Cardiac fibroblast (primary cell): ENCODE measurements at regions not wholly inside any gene's neighbourhood (a gene's known extent, or its start where the extent isn't known, plus 50 kb on each side); places are given as distances from the start of the nearest gene placed in this dataset.
A peak's percentile ranks its signal among the peaks of the same experiment; 100 is the strongest.
"Not testable (repeated sequence)": the region's sequence is repeated elsewhere in the genome, so short reads cannot be mapped to it uniquely, and the experiment has no call there.

Experiments used
- DNase-seq, 2 donors: peaks; one replicate each; pipeline versions ENCODE4 v3.0.0 to v3.0.0-alpha.2; 2010; ENCODE audit warnings: low read depth in 2 of 2
- H3K4me3 ChIP-seq, 2 donors: replicated peaks in 1 of 2; 1 replicate in 1 of 2; 2 replicates in 1 of 2; pipeline ENCODE4 v1.5.1; 2011; ENCODE audit warnings: low read depth in 2 of 2, low read length in 2 of 2, mild to moderate bottlenecking in 2 of 2, moderate library complexity in 1 of 2
- TF ChIP-seq, protein P1 (sequence below): IDR thresholded peaks from one replicate; pipeline ENCODE4 v1.5.1; 2011; ENCODE audit warnings: low read depth, mild to moderate bottlenecking, low read length, inconsistent platforms

GRCh38 chrX:3516051-3516541 lies 169.6 kb upstream of the MXRA5 start:
- TF ChIP-seq, protein P1, sequence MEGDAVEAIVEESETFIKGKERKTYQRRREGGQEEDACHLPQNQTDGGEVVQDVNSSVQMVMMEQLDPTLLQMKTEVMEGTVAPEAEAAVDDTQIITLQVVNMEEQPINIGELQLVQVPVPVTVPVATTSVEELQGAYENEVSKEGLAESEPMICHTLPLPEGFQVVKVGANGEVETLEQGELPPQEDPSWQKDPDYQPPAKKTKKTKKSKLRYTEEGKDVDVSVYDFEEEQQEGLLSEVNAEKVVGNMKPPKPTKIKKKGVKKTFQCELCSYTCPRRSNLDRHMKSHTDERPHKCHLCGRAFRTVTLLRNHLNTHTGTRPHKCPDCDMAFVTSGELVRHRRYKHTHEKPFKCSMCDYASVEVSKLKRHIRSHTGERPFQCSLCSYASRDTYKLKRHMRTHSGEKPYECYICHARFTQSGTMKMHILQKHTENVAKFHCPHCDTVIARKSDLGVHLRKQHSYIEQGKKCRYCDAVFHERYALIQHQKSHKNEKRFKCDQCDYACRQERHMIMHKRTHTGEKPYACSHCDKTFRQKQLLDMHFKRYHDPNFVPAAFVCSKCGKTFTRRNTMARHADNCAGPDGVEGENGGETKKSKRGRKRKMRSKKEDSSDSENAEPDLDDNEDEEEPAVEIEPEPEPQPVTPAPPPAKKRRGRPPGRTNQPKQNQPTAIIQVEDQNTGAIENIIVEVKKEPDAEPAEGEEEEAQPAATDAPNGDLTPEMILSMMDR, result no peak
- DNase-seq, result peak; percentile 61 to 65
- H3K4me3 ChIP-seq, result no peak overlapping the region

DNA sequence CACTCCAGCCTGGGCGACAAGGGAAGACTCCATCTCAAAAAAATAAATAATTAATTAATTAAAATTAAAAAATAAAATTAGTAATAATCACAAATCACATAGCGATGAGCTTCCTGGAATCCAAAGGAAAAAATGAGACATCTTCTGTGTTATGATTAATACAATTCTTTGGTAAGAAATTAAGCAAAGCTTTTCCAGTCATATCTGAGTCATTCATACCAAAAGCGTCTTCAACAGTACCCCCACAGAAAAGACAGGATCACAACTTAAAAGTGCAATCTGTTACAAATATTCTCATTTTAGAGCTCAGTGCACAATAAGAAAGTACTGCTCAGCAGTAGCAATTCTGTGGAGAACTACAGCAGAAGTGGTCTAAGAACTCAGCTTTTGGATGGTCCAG lies 168.5 kb upstream of the MXRA5 start:
- TF ChIP-seq, protein P1, result no peak
- DNase-seq, result peak; percentile 17 to 56
- H3K4me3 ChIP-seq, result no peak overlapping the region

DNA sequence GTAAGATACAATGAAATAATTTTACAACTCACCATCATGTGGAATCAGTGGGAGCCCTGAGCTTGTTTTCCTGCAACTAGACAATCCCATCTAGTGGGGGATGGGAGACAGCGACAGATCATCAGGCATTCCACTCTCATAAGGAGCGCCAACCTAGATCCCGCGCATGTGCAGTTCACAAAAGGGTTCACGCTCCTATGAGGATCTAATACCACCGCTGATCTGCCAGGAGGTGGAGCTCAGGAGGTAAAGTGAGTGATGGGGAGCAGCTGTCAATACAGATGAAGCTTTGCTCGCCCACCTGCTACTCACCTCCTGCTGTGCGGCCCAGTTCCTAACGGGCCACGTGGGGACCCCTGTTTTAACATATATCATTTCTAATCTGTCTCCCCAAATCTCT lies 165.7 kb upstream of the MXRA5 start:
- H3K4me3 ChIP-seq, DNase-seq: not testable (repeated sequence)

- TF ChIP-seq, protein P1, result no peak
- no peak for DNase-seq
- H3K4me3 ChIP-seq, result no peak overlapping the region
Observed at GRCh38 chrX:3509934-3510333, 163.5 kb upstream of the MXRA5 start.

DNA sequence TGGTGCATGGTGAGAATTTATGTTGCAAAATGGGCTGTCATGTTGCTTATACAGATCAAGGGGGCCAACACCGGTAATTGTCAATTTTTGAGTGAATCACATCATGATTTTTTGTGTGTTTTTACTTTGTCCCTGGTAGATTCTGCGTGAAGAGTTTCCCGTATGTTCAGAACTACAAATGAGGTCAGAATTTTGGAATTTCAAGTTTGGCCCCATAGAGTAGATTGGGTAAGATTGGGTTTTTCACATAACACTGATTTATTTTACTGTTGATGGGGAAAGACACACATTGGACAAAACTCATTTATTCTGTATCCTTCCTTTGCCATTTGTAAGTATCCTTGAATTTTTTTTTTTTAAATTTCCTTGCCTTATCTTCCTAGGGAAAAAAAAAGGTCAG lies 158.5 kb upstream of the MXRA5 start:
- no peak for DNase-seq
- no peak overlapping the region for H3K4me3 ChIP-seq
- TF ChIP-seq, protein P1, result no peak

DNA sequence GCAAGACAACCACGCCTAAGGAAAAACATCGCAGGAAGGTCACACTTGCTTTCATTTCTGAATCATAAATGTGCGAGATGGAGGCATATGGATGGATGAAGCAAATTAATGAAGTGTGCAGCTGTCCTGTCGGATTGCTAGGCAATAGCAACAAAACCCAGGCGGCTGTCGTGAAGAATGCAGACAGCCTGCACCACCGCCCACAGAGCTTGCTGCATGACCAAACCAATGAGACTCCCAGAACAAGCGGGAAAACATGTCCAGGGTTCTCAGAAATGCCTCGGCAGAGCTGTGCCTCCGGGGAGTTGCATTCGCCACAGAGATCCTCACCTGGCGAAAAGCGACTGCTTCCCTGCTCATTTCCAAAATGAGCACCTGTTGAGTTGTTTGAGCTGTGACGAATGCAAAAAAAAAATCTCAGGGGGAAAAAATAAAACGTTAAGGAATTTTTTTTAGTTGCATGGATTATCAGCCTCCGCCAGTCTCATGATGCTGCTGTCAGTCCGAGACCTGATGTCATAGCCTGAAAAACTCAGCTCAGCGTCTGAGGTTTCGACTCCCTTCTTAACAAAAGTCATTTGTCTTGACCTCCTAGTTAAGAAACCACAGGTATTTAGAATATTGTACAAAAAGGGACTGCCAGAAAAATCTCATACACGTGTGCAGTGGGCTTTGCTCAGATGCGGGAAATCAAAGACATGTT lies 155.5 kb upstream of the MXRA5 start:
- TF ChIP-seq, protein P1, result no peak
- no peak overlapping the region for H3K4me3 ChIP-seq
- peak in 1 of 2 donors; percentile 20 for DNase-seq

DNA sequence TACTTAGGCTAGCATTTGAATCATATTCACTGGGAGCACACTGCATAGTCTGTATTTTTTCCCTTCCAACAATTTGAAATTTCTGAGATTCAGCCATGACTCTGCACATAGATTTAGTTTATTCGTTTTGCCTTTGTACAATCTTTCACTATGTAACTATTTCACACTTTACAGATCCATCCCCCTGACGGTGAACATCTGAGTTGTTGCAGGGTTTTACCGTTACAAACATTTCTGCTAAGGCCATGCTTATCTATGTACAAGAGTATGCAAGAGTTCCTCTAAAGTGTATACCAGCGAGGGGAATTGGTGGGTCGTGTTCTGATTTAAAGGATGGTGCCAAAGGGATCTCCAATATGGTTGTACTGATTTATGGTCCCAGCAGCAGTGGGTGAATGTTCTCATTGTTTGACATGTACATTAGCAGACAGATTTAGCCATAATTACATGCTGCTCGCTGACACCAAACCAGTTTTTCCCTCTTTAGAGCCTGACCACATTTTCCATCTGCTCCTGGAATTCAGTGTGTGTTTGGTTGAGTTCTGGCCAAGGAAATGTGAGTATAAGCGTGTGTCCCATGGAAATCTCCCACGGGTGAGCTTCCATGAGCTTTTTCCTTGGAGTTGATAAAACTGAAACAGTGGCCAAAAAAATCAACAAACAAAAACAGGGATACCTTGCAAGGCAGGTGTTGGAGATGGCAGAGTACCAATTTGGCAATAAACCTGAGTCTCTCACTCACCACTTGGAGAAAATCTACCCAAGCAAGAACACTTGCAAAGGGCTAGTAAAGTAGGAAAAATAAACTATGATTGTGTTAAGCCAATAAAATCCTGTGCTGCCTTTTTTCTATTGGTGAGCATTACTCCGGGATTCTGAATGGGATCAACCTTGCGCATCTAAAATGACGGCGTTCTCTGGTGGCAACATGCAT lies 149.7 kb upstream of the MXRA5 start:
- DNase-seq, H3K4me3 ChIP-seq: not testable (repeated sequence)
